NCI-H1417 treated with DMSO at 0.1 percent for 48 hours (cell line): ENCODE measurements at regions not wholly inside any gene's neighbourhood (a gene's known extent, or its start where the extent isn't known, plus 50 kb on each side); places are given as distances from the start of the nearest gene placed in this dataset.
"Not testable (repeated sequence)": the region's sequence is repeated elsewhere in the genome, so short reads cannot be mapped to it uniquely, and the experiment has no call there.

Experiments
- DNase-seq: peaks from one replicate; lab custom pipeline; 2025; lab: John Stamatoyannopoulos, UW

GRCh38 chr12:93080452-93080851, 151.4 kb upstream of the EEA1 start:
- no peak for DNase-seq

- no peak for DNase-seq
Observed at GRCh38 chr12:93080994-93081809, 152.1 kb upstream of the EEA1 start.

DNA sequence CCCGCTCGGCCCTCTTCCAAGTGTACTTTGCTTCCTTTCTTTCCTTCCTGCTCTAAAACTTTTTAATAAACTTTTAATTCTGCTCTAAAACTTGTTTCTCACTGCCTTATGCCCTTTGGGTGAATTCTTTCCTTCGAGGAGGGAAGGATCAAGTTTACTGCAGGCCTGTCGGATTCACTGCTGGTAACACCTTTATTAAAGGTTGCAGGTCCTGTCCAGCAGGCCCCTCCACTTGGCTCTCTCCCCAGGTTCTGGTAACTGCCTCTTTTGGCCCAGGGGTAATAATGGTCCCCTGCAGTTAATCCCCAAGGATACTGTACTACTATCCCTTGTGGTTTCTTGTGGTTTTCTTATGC, 152.7 kb upstream of the EEA1 start:
- no peak for DNase-seq

DNA sequence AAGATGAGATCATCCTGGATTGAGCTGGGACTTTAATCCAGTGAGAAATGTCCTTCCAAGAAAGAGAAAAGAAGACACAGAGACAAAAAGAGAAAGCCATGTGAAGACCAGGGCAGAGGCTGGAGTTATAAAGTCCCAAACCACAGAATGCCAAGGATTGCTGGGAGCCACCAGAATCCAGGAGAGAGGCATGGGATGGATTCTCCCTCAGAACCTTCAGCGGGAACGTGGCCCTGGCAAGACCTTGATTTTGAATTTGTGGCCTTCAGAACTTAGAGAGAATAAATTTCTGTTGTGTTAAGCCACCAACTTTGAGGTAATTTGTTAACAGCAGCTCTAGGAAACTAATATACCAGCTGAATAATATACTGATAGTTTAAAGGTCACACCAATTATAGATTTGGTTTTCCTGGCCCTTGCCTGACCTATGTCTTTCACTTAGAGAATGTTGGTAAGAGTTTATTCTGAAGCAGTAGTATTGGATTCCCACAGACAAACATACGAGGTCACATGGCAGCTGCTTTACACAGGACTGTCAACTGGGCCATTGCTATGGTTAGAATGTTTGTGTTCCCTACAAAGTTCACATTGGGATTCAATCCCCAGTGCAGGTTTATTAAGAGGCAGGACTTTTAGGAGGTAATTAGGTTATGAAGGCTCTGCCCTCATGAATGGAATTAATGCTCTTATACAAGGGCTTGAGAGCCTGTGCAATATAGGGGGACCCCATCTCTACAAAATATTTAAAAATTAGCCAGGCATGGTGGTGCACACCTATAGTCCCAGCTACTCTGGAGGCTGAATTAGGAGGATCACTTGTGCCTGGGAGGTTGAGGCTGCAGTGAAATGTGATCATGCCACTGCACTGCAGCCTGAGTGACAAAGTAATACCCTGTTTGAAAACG, 156.5 kb upstream of the EEA1 start:
- no peak for DNase-seq

GRCh38 chr12:93086288-93086727, 157.2 kb upstream of the EEA1 start:
- DNase-seq, result no peak

DNA sequence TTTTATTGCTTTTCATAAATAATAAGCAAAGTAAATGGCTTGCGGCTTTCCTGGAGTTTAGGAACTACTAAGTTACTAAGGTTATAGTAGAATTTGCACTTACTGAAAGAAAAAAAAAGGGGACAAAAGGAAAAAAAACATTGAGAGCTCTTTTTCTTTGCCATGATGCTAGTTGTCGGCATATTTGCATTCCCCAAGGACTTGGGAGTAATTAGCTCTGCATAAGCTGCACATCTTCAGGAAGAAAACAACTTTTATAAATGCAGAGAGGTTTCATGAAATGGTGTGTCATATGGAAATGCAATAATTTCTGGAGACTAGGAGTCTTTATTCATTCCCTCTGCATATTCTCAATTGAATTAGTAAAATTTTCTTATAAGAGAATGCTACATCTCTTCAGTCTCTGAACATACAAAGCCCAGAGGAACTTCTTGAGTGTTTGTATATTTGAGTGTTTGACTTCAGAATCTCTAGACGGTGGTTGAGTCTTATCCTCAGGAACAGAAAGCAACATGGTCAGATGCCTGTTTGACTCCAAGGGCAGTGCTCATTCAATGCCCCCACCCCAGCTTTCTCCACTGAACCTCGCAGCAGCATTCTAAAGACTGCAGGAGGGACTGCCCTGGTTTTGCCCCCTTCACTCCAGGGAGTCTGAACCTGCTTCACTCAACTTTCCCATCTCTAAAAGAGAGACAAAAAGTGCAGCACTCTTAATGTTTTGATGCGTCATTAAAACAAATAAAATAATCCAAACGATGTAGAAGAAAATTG, 158.9 kb upstream of the EEA1 start:
- no peak for DNase-seq

GRCh38 chr12:93089805-93090569, 160.9 kb upstream of the EEA1 start:
- DNase-seq, result no peak

GRCh38 chr12:93090731-93091172, 161.7 kb upstream of the EEA1 start:
- DNase-seq, result no peak

- peak; percentile 98 for DNase-seq
Observed at GRCh38 chr12:93091886-93092648, 163.0 kb upstream of the EEA1 start.

GRCh38 chr12:93092649-93092945, 163.5 kb upstream of the EEA1 start:
- DNase-seq, result no peak

GRCh38 chr12:93093243-93093642, 164.1 kb upstream of the EEA1 start:
- no peak for DNase-seq

DNA sequence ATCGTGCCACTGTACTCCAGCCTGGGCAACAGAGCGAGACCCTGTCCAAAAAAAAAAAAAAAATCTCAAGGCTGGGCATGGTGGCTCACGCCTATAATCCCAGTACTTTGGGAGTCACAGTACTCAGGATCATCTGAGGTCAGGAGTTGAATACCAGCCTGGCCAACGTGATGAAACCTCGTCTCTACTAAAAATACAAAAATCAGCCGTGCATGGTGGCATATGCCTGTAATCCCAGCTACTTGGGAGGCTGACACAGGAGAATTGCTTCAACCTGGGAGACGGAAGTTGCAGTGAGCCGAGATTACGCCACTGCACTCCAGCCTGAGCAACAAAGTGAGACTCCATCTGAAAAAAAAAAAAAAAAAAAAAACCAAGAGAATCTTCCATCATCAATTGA, 165.1 kb upstream of the EEA1 start:
- DNase-seq, result not testable (repeated sequence)

GRCh38 chr12:93094988-93095737, 166.1 kb upstream of the EEA1 start:
- DNase-seq, result no peak

DNA sequence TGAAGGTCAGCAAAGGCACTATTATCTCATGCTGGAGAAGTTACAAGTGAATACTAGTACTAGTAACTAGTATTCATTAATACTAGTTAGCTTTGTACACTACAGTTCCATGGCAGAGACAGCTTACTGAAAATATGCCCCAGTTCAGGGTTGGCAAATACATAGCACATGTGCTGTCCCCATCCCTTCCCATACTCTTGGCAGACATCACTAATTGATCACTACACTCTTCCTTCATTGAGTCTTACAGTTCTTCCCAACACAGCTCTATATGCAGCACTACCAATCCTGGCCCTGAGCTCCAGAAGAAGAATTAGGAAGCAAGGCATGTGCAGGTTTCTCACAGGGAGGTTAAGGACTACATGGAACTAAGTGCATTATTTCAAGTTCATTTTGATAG, 168.3 kb upstream of the EEA1 start:
- DNase-seq, result no peak

DNA sequence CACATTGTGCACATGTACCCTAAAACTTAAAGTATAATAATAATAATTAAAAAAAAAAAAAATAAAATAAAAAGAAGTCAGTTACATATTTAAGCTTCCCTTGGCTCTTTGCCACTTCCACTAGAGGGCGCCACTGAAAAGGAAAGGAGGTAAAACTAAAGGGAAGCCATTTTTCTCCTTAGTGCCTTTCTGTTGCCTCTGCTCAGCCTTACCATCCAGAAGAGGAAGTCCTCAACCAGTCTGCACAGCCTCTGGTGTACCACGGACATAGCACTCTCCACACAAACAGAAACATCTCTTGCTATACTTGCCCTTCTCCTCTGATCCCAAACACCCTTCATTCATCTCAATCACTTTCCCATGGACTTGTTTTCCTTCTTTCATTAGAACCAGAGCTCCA, 169.0 kb upstream of the EEA1 start:
- no peak for DNase-seq

- no peak for DNase-seq
Observed at GRCh38 chr12:93099792-93100191, 170.7 kb upstream of the EEA1 start.

- no peak for DNase-seq
Observed at GRCh38 chr12:93100610-93101009, 171.5 kb upstream of the EEA1 start.

- DNase-seq, result no peak
Observed at GRCh38 chr12:93101367-93101766, 172.3 kb upstream of the EEA1 start.

DNA sequence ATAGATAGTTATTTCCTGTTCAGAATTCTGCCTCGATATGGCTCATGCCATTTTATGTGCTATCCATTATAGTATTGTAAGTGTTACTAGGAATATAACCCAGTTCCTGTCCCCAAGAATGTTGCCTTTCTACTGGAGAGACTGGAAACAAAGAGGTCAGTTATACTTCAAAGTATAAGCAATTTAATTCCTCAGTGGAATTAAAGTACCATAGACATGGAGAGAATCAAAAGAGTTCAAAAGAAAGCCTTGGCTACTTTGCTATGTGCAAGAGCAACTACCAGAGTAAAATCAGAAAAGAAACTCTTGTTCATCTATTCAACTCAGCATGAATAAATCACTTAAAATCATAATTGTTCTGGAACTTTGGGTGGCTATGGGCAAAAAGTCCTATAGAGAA, 173.2 kb upstream of the EEA1 start:
- DNase-seq, result no peak

DNA sequence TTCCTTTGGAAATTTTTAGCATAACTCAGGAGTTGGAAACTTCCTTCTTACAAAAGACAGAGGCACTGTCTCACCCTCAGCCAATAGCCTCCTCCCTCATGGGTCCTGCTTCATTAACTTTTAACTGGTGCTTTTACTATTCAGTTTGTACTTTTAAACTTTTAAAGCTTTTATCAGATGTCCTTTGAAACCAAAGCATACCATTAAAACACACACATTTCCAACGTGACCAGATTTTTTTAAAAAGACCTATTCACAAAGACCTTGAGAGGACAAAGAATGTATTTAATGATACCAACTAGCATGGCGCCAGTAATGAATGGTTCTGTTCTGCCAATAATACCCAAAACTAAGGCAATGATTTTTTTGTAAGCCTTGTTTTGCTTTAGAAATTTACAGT, 173.6 kb upstream of the EEA1 start:
- DNase-seq, result no peak
